ENCODE measurements at regions not wholly inside any gene's neighbourhood (a gene's known extent, or its start where the extent isn't known, plus 50 kb on each side); places are given as distances from the start of the nearest gene placed in this dataset.
A peak's percentile ranks its signal among the peaks of the same experiment; 100 is the strongest.

- DNase-seq (ENCODE audit: low read depth in 3 of 3), result no peak
Measured at GRCh38 chr5:56322592-56322991, 89.5 kb upstream of the ANKRD55 start.

DNA sequence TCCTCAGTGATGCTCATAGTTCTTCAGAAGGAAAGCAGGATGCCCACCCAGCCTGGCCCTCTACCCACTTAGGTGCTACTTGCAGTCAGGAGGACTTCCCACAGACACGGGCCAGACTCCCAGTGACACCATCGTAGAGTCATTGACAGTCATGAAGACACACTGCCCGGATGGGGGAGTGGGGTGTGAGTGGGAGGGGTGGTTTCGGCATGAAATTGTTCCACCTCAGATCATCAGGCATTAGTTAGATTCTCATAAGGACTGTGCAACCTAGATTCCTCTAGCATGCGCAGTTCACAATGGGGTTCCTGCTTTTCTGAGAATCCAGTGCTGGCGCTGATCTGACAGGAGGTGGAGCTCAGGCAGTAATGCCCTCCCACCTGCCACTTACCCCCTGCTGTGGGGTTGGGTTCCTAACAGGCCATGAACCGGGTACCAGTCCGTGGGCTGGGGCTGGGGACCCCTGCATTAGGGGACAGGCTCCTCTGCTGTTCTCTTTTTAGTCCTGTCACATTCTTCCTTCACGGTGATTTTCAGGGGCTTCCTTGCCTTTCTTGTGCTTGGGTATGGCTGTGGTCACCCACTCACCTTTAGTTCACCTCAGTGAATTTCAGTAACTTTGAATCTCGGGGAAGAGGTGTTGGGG is 88.2 kb upstream of the ANKRD55 start:
- DNase-seq (ENCODE audit: low read depth in 3 of 3), result peak in 2 of 3 experiments; percentile 30 to 51

GRCh38 chr5:56320686-56321085 is 87.6 kb upstream of the ANKRD55 start:
- no peak for DNase-seq (ENCODE audit: low read depth in 3 of 3)

- DNase-seq (ENCODE audit: low read depth in 3 of 3), result no peak
Measured at GRCh38 chr5:56319526-56320181, 86.5 kb upstream of the ANKRD55 start.

DNA sequence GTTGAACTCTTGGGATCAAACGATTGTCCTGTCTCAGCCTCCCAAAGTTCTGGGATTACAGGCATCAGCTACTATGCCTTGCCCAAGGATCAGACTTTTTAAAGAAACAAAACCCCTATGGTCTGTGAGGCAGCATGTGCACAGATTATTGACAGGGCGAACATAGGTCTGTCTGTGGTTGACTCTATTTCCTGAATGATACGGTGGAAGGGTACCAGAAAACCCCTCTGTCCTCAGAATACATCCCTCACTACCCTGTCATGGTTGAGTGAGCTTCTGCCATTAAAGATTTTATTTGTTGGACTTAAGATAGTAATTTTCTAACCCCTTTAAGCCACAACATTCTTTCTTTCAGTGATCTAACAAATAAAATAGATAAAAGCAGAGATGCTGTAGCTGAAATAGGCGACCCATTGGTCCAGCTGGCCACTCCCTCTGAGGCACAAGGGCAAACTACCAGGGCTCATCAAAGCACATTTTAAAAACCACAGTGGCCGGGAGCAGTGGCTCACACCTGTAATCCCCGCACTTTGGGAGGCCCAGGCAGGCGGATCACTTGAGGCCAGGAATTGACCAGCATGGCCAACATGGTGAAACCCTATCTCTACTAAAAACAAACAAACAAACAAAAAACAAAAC is 84.9 kb upstream of the ANKRD55 start:
- DNase-seq (ENCODE audit: low read depth in 3 of 3), result no peak

DNA sequence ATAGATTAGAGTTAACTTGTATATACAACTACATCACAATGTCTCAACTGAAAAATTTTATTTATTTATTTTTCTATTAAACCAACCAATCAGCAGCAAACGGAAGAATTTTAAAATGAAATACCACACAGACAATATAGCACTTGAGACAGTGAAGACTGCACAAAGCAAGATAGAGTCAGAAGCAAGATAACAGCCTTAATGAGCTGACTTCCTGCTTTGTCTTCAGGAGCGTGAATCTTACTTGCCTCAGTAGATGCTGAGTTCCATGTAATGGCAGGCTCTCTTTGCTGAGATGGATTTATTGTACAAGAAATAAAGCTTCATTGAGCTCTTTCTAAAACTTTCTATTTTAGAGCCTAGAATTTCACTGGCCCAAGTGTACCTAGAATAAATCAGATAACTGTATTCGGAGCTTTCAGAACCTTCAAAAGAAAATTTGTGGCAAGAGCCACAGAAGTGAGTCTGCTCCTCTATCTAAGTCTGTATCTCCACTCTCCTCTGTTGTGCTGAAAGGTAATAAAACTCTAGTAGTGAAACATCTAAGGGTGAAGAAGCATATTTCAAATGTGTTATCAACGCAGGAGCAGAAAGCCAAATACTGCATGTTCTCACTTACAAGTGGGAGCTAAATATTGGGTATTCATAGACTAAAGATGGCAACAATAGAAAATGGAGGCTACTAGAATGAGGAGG is 83.3 kb upstream of the ANKRD55 start:
- DNase-seq (ENCODE audit: low read depth in 3 of 3), result no peak

DNA sequence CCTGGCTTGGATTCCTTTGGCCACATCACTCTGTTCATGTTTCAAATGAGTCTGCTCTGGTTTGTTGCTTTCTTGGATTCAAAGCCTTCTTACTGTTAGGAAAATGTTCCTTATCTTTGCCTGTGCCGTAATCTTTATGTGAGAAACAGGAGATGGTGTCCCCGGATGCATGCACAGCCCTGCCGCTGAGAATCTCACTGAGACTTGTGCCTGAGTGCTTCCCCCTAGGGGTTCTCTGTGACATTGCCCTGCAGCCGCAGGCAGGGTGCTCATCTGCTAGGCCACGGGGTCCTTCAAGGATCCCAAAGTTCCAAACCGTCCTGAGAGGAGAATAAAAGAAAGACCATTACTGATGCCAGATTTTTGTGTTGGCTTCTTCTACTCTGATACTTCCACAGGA is 81.4 kb upstream of the ANKRD55 start:
- peak in 1 of 3 experiments; percentile 29 for DNase-seq (ENCODE audit: low read depth in 3 of 3)

DNA sequence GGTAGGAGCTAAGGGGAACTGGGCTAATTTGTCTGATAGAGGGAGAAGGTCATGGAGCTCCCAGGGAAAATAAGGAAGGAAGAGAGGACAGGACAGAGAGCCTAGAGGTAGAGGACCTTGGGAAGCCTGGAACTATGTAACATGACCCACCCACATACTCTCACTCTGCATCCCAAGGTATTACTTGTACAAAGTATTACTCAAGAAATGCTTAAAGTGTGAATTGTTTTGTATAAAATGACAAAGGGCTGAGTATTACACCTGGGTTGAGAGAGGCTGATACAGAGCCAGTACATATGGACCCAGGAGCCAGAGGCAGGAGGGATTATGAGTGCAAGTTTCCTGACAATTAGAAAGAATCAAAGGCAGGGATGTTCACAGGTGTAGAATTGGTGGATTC is 80.5 kb upstream of the ANKRD55 start:
- no peak for DNase-seq (ENCODE audit: low read depth in 3 of 3)

GRCh38 chr5:56313004-56313531 is 79.9 kb upstream of the ANKRD55 start:
- DNase-seq (ENCODE audit: low read depth in 3 of 3), result peak in 1 of 3 experiments; percentile 16

DNA sequence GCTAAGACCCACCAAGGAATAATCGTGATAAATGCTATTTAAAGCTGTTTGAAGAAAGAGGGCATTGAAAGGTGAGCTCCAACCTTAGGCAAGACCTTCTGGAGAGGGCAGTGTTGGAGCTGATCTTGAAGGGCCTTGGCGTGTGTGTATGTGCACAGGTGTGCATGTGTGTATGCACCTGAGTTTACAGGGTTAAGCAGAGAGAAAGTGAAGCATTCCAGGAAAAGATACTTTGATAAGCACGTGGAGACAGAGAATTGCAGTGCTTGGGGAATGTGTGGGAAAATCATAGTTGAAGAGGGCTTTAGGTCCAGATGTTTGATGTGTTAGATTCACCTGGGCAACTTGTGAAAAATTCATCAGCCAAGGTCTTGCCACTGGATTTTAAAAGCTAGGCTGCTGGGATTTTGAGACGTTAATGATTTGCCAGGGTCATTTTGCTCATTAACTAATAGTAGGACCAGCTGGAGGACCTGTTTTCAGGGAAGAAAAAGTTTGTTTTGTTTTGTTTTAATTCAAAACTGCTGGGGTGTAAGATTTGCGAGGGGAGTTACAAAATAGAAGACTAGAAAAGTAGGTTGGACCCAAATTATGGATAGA is 78.3 kb upstream of the ANKRD55 start:
- no peak for DNase-seq (ENCODE audit: low read depth in 3 of 3)

- DNase-seq (ENCODE audit: low read depth in 3 of 3), result no peak
Measured at GRCh38 chr5:56310711-56311204, 77.6 kb upstream of the ANKRD55 start.

GRCh38 chr5:56309262-56309826 is 76.2 kb upstream of the ANKRD55 start:
- no peak for DNase-seq (ENCODE audit: low read depth in 3 of 3)

DNA sequence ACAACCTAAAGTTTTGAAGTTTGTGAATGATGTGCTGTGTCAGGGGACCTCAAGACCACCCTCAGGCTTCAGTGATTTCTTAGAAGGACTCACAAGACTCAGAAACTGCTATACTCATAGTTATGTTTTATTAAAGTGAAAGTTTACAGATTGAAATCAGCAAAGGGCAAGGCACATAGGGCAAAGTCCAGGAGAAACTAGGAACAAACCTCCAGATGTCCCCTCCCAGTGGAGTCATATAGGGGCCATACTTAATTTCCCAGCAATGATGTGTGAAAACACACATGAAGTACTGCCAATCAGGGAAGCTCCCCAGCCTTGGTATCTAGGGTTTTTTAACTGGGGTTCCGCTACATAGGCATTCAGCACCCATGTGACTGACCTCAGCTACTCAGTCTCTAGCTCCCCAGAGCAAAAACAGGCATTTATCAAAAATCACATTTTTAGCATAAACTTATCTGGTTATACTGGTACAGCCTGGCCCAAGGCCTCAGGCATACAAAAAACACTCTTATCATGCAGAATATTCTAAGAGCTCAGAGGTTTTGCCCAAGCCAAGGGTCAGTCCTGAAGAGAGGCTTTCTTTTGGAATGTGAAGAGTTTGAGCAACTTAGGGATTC is 74.7 kb upstream of the ANKRD55 start:
- DNase-seq (ENCODE audit: low read depth in 3 of 3), result no peak

- no peak for DNase-seq (ENCODE audit: low read depth in 3 of 3)
Measured at GRCh38 chr5:56306433-56307150, 73.5 kb upstream of the ANKRD55 start.

DNA sequence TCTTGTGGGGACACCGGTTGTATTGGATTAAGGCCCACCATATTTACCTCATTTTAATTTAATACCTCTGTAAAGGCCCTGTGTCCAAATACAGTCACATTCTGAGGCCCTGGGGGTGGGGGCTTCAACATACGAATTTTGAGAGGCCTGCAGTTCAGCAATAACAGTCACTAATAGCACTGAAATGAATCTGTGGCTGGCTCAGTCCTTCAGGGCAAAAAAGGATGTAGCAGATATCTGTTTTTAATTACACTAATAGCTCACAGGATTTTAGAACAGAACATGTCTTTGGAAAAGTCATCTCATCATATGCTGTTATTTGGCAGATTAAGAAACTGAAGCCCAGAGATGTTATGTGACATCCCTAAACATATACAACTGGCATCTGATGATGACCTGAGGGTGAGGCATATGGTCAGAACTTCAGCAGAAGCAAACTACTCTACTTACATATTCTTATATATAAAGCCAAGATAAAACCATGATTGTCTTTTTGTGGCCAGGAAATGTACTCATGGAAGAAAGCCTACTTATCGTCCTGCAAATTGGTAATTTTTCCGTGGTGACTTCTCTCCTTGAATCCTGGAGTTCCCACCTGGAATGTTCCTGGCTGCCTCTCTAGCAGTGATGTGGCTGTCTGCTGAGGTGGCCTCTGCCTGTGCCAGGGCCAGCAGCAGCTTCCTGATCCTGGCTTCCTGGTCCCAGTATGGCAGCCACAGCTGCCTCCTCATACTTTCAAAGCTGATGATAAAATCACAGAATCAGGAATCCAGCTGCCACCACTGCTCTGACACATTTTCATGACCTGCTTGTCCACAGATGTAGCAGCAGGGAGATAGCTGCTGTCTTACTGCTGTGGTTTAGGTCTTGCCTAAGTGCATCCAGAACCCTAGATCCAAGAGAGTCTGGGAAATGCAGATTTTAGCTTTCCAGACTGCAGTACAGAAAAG is 72.1 kb upstream of the ANKRD55 start:
- DNase-seq (ENCODE audit: low read depth in 3 of 3), result no peak

- DNase-seq (ENCODE audit: low read depth in 3 of 3), result no peak
Measured at GRCh38 chr5:56303511-56303910, 70.4 kb upstream of the ANKRD55 start.

- DNase-seq (ENCODE audit: low read depth in 3 of 3), result no peak
Measured at GRCh38 chr5:56302027-56302426, 68.9 kb upstream of the ANKRD55 start.

- DNase-seq (ENCODE audit: low read depth in 3 of 3), result no peak
Measured at GRCh38 chr5:56301069-56301468, 67.9 kb upstream of the ANKRD55 start.

GRCh38 chr5:56299212-56299611 is 66.1 kb upstream of the ANKRD55 start:
- no peak for DNase-seq (ENCODE audit: low read depth in 3 of 3)
